ENCODE measurements at regions not wholly inside any gene's neighbourhood (a gene's known extent, or its start where the extent isn't known, plus 50 kb on each side); places are given as distances from the start of the nearest gene placed in this dataset.

DNA sequence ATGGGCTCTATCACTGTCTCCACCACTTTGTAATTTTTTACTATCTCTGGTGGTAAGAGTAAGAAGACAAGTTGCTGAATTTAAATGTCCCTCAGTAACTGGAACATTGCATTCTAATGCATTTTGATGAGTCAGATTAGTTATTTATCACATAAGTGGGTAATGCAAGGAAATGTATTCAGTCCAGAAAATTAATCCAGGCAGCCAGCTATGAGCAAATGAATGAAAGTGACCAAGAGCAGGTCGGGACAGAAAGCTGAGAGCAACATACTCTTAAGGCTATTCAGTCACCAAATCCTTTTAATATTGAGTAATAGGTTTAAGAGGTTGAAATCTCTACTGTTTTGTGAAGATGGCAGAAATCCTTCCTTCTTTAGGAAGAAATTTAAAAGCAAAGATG, 265.5 kb upstream of the PARD3B start:
- TF ChIP-seq CTCF (optimal IDR thresholded peaks at IDR 0.05 in 1 of 3, IDR thresholded peaks at IDR 0.05 in 1 of 3, conservative IDR thresholded peaks at IDR 0.05 in 1 of 3; ENCODE audit: extremely low read depth in 1 of 3, insufficient read depth in 2 of 3, low read length in 3 of 3) (no peak), EZH2 (IDR thresholded peaks at IDR 0.05; ENCODE audit: low read length) (no peak)

Data from keratinocyte (primary cell).